GM21360 (cell line): ENCODE measurements at regions not wholly inside any gene's neighbourhood (a gene's known extent, or its start where the extent isn't known, plus 50 kb on each side); places are given as distances from the start of the nearest gene placed in this dataset.
"Not testable (repeated sequence)": the region's sequence is repeated elsewhere in the genome, so short reads cannot be mapped to it uniquely, and the experiment has no call there.

Source experiments
- ATAC-seq: cut with Tn5 transposase; IDR thresholded peaks from one replicate; pipeline ENCODE4 v1.9.1; 2021; ENCODE audit warnings: mild to moderate bottlenecking, moderate library complexity; ENCODE audit not compliant: unreplicated experiment

- ATAC-seq, result no peak
Measured at GRCh38 chr4:184282251-184282713, 64.6 kb upstream of the ENPP6 start.

GRCh38 chr4:184281231-184282139 lies 63.8 kb upstream of the ENPP6 start:
- ATAC-seq, result peak; percentile 26

- ATAC-seq, result peak; percentile 37
Measured at GRCh38 chr4:184280591-184281071, 63.0 kb upstream of the ENPP6 start.

- ATAC-seq, result no peak
Measured at GRCh38 chr4:184280137-184280536, 62.5 kb upstream of the ENPP6 start.

GRCh38 chr4:184279496-184280061 lies 61.9 kb upstream of the ENPP6 start:
- ATAC-seq, result no peak

- ATAC-seq, result not testable (repeated sequence)
Measured at GRCh38 chr4:184277769-184278168, 60.1 kb upstream of the ENPP6 start.

- not testable (repeated sequence) for ATAC-seq
Measured at GRCh38 chr4:184277010-184277409, 59.3 kb upstream of the ENPP6 start.

- not testable (repeated sequence) for ATAC-seq
Measured at GRCh38 chr4:184276346-184276745, 58.7 kb upstream of the ENPP6 start.

GRCh38 chr4:184275766-184276165 lies 58.1 kb upstream of the ENPP6 start:
- no peak for ATAC-seq

- ATAC-seq, result no peak
Measured at GRCh38 chr4:184274286-184274951, 56.7 kb upstream of the ENPP6 start.

GRCh38 chr4:184273166-184274147 lies 55.8 kb upstream of the ENPP6 start:
- no peak for ATAC-seq

GRCh38 chr4:184270808-184271413 lies 53.2 kb upstream of the ENPP6 start:
- no peak for ATAC-seq

GRCh38 chr4:184269879-184270430 lies 52.3 kb upstream of the ENPP6 start:
- no peak for ATAC-seq

- no peak for ATAC-seq
Measured at GRCh38 chr4:184268584-184269160, 51.0 kb upstream of the ENPP6 start.

- ATAC-seq, result peak; percentile 70
Measured at GRCh38 chr4:184267673-184268583, 50.3 kb upstream of the ENPP6 start.
